GM20000 (cell line): ENCODE measurements at regions not wholly inside any gene's neighbourhood (a gene's known extent, or its start where the extent isn't known, plus 50 kb on each side); places are given as distances from the start of the nearest gene placed in this dataset.

Experiments used
- DNase-seq: peaks from one replicate; pipeline ENCODE4 v3.0.0; 2012; ENCODE audit warnings: low spot score
- CTCF ChIP-seq: IDR thresholded peaks from 2 replicates; pipeline ENCODE4 v1.5.1; 2012; ENCODE audit warnings: mild to moderate bottlenecking, control low read depth; ENCODE audit errors: extremely low read depth, missing control alignments

GRCh38 chr6:48412656-48413055 is 301.7 kb upstream of the PTCHD4 start:
- TF ChIP-seq CTCF, result no peak
- no peak for DNase-seq

GRCh38 chr6:48404927-48405326 is 293.9 kb upstream of the PTCHD4 start:
- DNase-seq, result no peak
- TF ChIP-seq CTCF, result no peak

DNA sequence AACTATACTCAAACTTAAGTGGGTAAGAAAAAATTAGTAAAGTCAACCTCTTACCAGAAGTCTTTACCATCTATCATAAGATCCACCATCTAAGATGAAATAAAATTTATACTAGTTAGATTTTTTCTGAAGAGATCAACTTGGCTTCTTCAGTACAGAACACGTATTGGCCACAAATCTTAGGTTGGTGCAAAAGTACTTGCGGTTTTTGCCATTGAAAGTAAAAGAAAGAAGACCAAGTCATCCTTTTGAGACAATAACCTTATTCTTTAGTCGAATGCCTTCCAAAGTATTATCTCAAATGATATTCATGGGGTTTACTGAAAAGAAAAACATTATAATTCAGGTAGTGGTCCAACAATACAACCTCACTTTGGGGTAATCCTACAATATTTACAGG is 292.6 kb upstream of the PTCHD4 start:
- no peak for DNase-seq
- TF ChIP-seq CTCF, result no peak

DNA sequence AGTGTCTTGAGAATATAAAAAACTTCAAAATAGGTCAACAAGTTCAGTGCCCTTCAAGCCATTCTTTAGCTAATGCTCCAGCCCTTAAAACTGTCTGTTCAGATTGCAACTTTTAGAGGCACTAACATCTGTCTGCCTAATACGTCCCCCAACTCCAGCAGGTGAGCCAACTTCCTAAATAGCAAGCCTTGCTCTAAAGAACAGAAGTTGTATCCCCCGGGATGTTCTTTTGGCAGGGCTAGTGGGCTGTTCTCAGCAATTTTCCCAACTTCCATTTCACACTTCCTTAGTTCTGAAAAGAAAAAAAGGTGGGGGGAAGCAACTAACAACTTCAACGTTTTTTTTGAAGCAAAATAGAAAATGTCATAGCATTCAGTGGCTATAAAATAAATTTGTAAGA is 290.0 kb upstream of the PTCHD4 start:
- DNase-seq, result no peak
- TF ChIP-seq CTCF, result no peak

- TF ChIP-seq CTCF, result no peak
- no peak for DNase-seq
Measured at GRCh38 chr6:48397887-48398286, 286.9 kb upstream of the PTCHD4 start.

GRCh38 chr6:48389146-48390043 is 278.4 kb upstream of the PTCHD4 start:
- TF ChIP-seq CTCF, result no peak
- DNase-seq, result no peak

DNA sequence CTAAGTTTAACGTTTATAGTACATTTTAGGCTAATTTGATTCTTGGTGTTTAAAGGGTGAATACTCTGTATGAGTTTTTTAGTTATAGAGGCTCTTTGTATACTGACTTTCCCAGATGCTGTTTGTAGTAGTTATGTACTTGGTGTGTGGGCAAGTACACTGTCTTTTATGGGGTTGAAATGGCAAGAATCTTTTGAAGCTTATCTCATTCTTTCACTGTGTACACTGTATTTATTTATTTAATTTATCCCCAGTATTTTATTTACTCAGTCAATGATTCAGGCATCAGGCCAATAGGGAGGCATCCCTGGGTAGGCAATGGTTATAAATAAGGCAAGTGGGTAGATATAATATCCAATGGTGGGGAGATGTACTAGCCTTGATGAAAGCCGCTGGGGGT is 277.0 kb upstream of the PTCHD4 start:
- no peak for TF ChIP-seq CTCF
- no peak for DNase-seq
